ENCODE measurements at regions not wholly inside any gene's neighbourhood (a gene's known extent, or its start where the extent isn't known, plus 50 kb on each side); places are given as distances from the start of the nearest gene placed in this dataset.

GRCh38 chr1:221381910-221382623, 359.8 kb downstream of the DUSP10 start:
- H3K4me3 ChIP-seq (ENCODE audit: low read length) = no peak overlapping the region
- DNase-seq (ENCODE audit: low read depth) = no peak
- TF ChIP-seq CTCF (IDR thresholded peaks at IDR 0.05; ENCODE audit: insufficient read depth, low read depth, low read length, missing control alignments) = no peak

DNA sequence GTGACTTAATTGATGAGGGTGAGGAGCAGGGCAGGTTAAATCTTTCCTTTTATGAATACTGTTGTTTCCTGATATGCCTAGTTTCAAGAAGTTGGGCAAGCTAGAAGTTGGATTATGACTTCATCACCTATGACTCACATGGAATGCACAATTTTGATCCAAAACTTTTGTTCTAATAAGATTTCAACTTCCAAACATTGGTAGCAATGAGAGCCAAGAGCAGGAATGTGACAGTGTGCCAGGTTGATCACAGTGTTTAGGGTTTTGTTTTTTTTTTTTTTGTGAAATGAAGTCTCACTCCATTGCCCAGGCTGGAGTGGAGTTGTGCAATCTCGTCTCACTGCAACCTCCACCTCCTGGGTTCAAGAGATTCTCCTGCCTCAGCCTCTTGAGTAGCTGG, 349.4 kb downstream of the DUSP10 start:
- TF ChIP-seq CTCF (IDR thresholded peaks at IDR 0.05; ENCODE audit: insufficient read depth, low read depth, low read length, missing control alignments) = no peak
- peak; percentile 76 for DNase-seq (ENCODE audit: low read depth)
- no peak overlapping the region for H3K4me3 ChIP-seq (ENCODE audit: low read length)

DNA sequence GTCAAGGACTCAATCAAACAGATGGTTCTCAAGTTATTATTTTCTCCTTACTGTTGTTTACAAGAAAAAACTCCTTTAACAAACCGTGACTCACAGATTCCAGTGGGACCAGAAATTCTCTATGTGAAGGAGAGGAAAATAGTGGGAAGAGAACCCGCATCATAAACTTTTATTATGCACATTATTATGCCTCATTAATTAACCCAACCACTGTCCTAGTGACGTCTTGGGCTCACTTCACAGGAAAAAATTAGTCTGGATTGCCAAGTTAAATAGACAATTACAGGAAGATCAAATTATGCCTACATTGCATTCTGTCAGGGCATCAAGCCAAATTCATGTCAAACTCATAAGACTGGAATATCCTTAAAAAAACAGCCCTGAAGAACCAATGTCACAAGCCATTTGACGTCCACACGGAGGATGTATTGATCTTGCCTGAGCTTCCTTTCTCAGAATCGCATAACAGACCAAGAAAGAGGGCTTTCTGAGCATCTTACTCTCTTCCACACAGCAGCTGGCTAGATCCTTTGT, 347.8 kb downstream of the DUSP10 start:
- no peak for TF ChIP-seq CTCF (IDR thresholded peaks at IDR 0.05; ENCODE audit: insufficient read depth, low read depth, low read length, missing control alignments)
- peak; percentile 36 for DNase-seq (ENCODE audit: low read depth)
- no peak overlapping the region for H3K4me3 ChIP-seq (ENCODE audit: low read length)

DNA sequence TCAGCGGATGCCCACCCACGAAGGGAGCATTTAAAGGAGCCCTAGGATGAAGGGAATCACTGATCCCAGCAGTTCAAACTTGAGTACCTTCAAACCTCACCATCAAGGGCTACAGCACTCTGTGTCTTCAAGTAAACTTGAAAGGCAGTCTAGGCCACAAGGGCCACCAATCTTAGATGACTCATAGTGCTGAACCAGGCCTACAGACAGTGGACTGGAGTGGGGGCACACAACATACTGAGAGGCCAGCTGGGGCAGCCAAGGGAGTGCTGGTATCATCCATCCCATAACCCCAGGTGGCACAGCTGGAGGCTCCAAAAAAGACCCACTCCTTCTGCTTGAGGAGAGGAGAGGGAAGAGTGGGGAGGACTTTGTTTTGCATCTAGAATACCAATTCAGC, 345.4 kb downstream of the DUSP10 start:
- DNase-seq (ENCODE audit: low read depth) = no peak
- no peak for TF ChIP-seq CTCF (IDR thresholded peaks at IDR 0.05; ENCODE audit: insufficient read depth, low read depth, low read length, missing control alignments)
- no peak overlapping the region for H3K4me3 ChIP-seq (ENCODE audit: low read length)

DNA sequence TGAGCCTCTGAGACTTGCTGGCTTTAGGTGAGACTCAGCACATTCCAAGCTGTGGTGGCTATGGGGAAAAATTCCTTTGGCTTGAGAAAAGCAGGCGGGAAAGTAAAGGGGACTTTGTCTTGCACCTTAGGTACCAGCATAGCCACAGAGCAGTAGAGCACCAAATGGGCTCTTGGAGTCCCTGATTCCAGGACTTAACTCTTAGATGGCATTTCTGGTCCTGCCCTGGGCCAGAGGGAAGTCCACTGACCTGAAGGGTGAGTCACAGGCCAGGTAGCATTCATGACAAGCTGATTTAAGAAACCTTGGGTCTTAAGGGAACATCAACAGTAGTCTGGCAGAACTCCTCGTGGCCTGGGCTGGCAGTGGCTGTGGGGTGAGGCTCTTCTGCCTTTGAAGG, 344.7 kb downstream of the DUSP10 start:
- DNase-seq (ENCODE audit: low read depth) = peak; percentile 19
- no peak overlapping the region for H3K4me3 ChIP-seq (ENCODE audit: low read length)
- TF ChIP-seq CTCF (IDR thresholded peaks at IDR 0.05; ENCODE audit: insufficient read depth, low read depth, low read length, missing control alignments) = no peak

DNA sequence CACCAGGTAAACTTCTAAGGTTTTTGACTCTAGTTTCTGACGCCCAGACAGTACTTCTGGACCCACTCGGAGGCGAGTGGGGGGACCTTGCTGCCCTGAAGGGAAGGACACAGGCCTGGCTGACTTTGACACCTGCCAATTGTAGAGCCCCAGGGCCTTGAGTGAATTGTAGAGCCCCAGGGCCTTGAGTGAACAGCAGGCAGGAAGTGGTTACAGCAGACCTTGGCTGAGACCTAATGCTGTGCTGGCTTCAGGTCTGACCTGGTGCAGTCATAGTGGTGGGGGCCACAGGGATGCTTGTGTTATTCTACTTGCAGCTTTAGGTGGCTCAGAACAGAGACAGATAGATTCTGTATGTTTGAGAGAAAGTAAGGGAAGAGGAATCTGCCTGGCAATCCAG, 344.3 kb downstream of the DUSP10 start:
- TF ChIP-seq CTCF (IDR thresholded peaks at IDR 0.05; ENCODE audit: insufficient read depth, low read depth, low read length, missing control alignments) = no peak

DNA sequence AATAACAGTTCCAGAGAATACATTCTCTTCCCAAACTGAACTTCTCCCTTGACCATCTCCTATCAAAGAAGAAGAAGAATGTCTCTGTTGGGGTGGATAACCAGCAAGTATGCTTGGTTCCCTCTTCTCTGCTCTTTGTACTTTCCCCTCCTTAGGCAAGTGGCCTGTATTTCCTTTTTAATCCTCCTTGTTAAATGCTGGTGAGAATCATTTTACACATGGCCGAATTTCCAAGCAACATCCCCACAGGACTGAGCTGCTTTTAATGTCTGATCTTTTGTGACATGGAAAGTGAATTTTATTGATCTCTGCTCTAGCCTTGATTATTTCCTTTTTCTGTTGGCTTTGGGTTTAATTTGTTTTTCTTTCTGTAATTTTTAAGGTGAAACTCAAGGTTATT, 336.7 kb downstream of the DUSP10 start:
- TF ChIP-seq CTCF (IDR thresholded peaks at IDR 0.05; ENCODE audit: insufficient read depth, low read depth, low read length, missing control alignments) = no peak
- no peak overlapping the region for H3K4me3 ChIP-seq (ENCODE audit: low read length)
- DNase-seq (ENCODE audit: low read depth) = no peak

More for the DNA sequence above, 344.3 kb downstream of the DUSP10 start:
- no peak overlapping the region for H3K4me3 ChIP-seq (ENCODE audit: low read length)
- no peak for DNase-seq (ENCODE audit: low read depth)
